HCT116 (cell line): ENCODE measurements at regions not wholly inside any gene's neighbourhood (a gene's known extent, or its start where the extent isn't known, plus 50 kb on each side); places are given as distances from the start of the nearest gene placed in this dataset.

Experiments
- ATAC-seq: fragments of 200-7000 bp; cut with Tn5 transposase; 2 replicates; pipeline ENCODE4 v1.9.1; 2020; ENCODE audit warnings: mild to moderate bottlenecking, moderate library complexity
- BruUV-seq: library from RNA; stranded (reverse); fragments of 400-500 nt; replicated peaks from 2 replicates; lab custom pipeline; 2021; lab: Mats Ljungman, UMichigan
- CTCF ChIA-PET: fragments of 300-600 bp; sonication (Branson Sonifier 250); formaldehyde crosslinking; loops from one replicate; lab custom pipeline; 2021; ENCODE audit warnings: antibody characterized with exemption; lab: Charles Lee
- POLR2A ChIA-PET: fragments of 300-600, 350-600 bp; sonication (Branson Sonifier 250); formaldehyde crosslinking; loops from one replicate; lab custom pipeline; 2021; ENCODE audit warnings: antibody characterized with exemption; lab: Charles Lee
- RAD21 ChIA-PET, 2 experiments: fragments of 300-600 bp; sonication (Branson Sonifier 250); formaldehyde crosslinking; loops; one replicate each; lab custom pipeline; 2023; ENCODE audit warnings: low total read pairs in 2 of 2; ENCODE audit not compliant: uncharacterized antibody in 2 of 2, unreplicated experiment in 2 of 2, low non-redundant PET in 1 of 2; lab: Charles Lee
- DNase-seq: peaks from one replicate; pipeline ENCODE4 v3.0.0-alpha.2; 2010; ENCODE audit warnings: low read depth, low spot score
- H2AFZ ChIP-seq: fragments of 200-600 bp; shearing (Covaris generic), sonication (generic); 2 replicates; pipeline ENCODE4 v1.6.1; 2017; ENCODE audit warnings: low read depth, mixed run types, mixed read lengths, antibody characterized with exemption, low read length; ENCODE audit not compliant: poor library complexity, severe bottlenecking
- H3K27ac ChIP-seq: 2 replicates; pipeline ENCODE4 v1.5.1; 2012; ENCODE audit warnings: low read depth, low read length
- H3K27me3 ChIP-seq: fragments of 200-600 bp; sonication (generic); 2 replicates; pipeline ENCODE4 v1.6.1; 2016; ENCODE audit warnings: mixed run types, low read length, mixed read lengths; ENCODE audit not compliant: insufficient read depth
- H3K36me3 ChIP-seq, 2 experiments: fragments of 200-500 bp in 1 of 2; fragments of 200-600 bp in 1 of 2; sonication (Bioruptor generic) in 1 of 2; sonication (generic) in 1 of 2; 2 replicates each; pipeline versions ENCODE4 v1.5.1 to v1.6.1; 2014 to 2016; ENCODE audit warnings: low read length in 2 of 2, inconsistent platforms in 1 of 2, mixed read lengths in 1 of 2, mixed run types in 1 of 2; ENCODE audit not compliant: insufficient read depth in 2 of 2, control insufficient read depth in 1 of 2
- H3K4me1 ChIP-seq, 2 experiments: fragments of 200-600 bp in 1 of 2; sonication (generic) in 1 of 2; 2 replicates each; pipeline versions ENCODE4 v1.5.1 to v1.6.1; 2012 to 2017; ENCODE audit warnings: low read length in 2 of 2, inconsistent platforms in 1 of 2, mild to moderate bottlenecking in 1 of 2, mixed read lengths in 1 of 2, mixed run types in 1 of 2, moderate library complexity in 1 of 2; ENCODE audit not compliant: insufficient read depth in 2 of 2, control insufficient read depth in 1 of 2
- H3K4me2 ChIP-seq: fragments of 200-600 bp; sonication (generic); 2 replicates; pipeline ENCODE4 v1.6.1; 2017; ENCODE audit warnings: mixed run types, low read length, mixed read lengths
- H3K4me3 ChIP-seq, 2 experiments: fragments of 200-600 bp in 1 of 2; sonication (generic) in 1 of 2; replicated peaks in 1 of 2; 2 replicates each; pipeline ENCODE4 v1.5.1; 2011 to 2016; ENCODE audit warnings: low read length in 2 of 2, control low read depth in 1 of 2, low read depth in 1 of 2, mild to moderate bottlenecking in 1 of 2, mixed read lengths in 1 of 2, mixed run types in 1 of 2
- H3K79me2 ChIP-seq: fragments of 200-600 bp; sonication (generic); 2 replicates; pipeline ENCODE4 v1.6.1; 2017; ENCODE audit warnings: mild to moderate bottlenecking, mixed run types, low read length, moderate library complexity, mixed read lengths; ENCODE audit not compliant: insufficient read depth
- H3K9ac ChIP-seq: fragments of 200-600 bp; sonication (generic); 2 replicates; pipeline ENCODE4 v1.6.1; 2016; ENCODE audit warnings: low read length, mixed read lengths
- H3K9me2 ChIP-seq: fragments of 200-600 bp; sonication (generic), shearing (Covaris generic); 2 replicates; pipeline ENCODE4 v1.6.1; 2017; ENCODE audit warnings: mixed run types, mild to moderate bottlenecking, moderate library complexity; ENCODE audit not compliant: insufficient read depth
- H3K9me3 ChIP-seq, 2 experiments: fragments of 200-500 bp in 1 of 2; fragments of 200-600 bp in 1 of 2; sonication (Bioruptor generic) in 1 of 2; sonication (generic) in 1 of 2; 2 replicates each; pipeline ENCODE4 v1.6.1; 2014 to 2017; ENCODE audit warnings: low read length in 2 of 2, mixed read lengths in 2 of 2, inconsistent platforms in 1 of 2, low read depth in 1 of 2, mild to moderate bottlenecking in 1 of 2, mixed run types in 1 of 2, moderate library complexity in 1 of 2; ENCODE audit not compliant: control insufficient read depth in 1 of 2, insufficient read depth in 1 of 2
- H4K20me1 ChIP-seq: fragments of 200-600 bp; sonication (generic), shearing (Covaris generic); 2 replicates; pipeline ENCODE4 v1.6.1; 2017; ENCODE audit warnings: mixed run types, mild to moderate bottlenecking, moderate library complexity; ENCODE audit not compliant: insufficient read depth
- CBX3 ChIP-seq: IDR thresholded peaks from 2 replicates; pipeline ENCODE4 v1.6.1; 2012; ENCODE audit warnings: low read depth
- CTCF ChIP-seq, 3 experiments: fragments of 200-600 bp in 1 of 3; sonication (generic) in 1 of 3; IDR thresholded peaks in 2 of 3; conservative IDR thresholded peaks in 1 of 3; 2 replicates each; pipeline ENCODE4 v1.5.1; 2012 to 2017; ENCODE audit warnings: low read depth in 2 of 3, low read length in 2 of 3, antibody characterized with exemption in 1 of 3, borderline replicate concordance in 1 of 3, control low read depth in 1 of 3, mild to moderate bottlenecking in 1 of 3, mixed read lengths in 1 of 3, mixed run types in 1 of 3, moderate library complexity in 1 of 3; ENCODE audit not compliant: insufficient read depth in 1 of 3
- EGR1 ChIP-seq: IDR thresholded peaks from 2 replicates; pipeline ENCODE4 v1.6.1; 2012; ENCODE audit warnings: low read depth
- ELF1 ChIP-seq: IDR thresholded peaks from 2 replicates; pipeline ENCODE4 v1.6.1; 2012; ENCODE audit warnings: low read depth, borderline replicate concordance
- RAD21 ChIP-seq: IDR thresholded peaks from 2 replicates; pipeline ENCODE4 v1.6.1; 2012; ENCODE audit warnings: low read depth, mild to moderate bottlenecking
- SIN3A ChIP-seq: IDR thresholded peaks from 2 replicates; pipeline ENCODE4 v1.6.1; 2012; ENCODE audit warnings: low read depth
- SP1 ChIP-seq: IDR thresholded peaks from 2 replicates; pipeline ENCODE4 v1.6.1; 2012; ENCODE audit warnings: low read depth
- ZBTB33 ChIP-seq: IDR thresholded peaks from 2 replicates; pipeline ENCODE4 v1.6.1; 2011; ENCODE audit warnings: mild to moderate bottlenecking, low read length, moderate library complexity; ENCODE audit not compliant: insufficient replicate concordance; ENCODE audit errors: extremely low read depth
- ZFX ChIP-seq: fragments of 450-650 bp; IDR thresholded peaks from 2 replicates; pipeline ENCODE4 v1.6.1; 2017
- ZNF274 ChIP-seq: fragments of 200-500 bp; sonication (Bioruptor generic); IDR thresholded peaks from 2 replicates; pipeline ENCODE4 v1.6.1; 2014; ENCODE audit warnings: mild to moderate bottlenecking, low read depth, low read length, inconsistent platforms
- intact Hi-C: fragments of 100-400 bp; cut with micrococcal nuclease; formaldehyde crosslinking; loops from 2 replicates; pipeline ENCODE4 v1.10.0; 2022
- TF ChIP-seq, protein P1 (sequence below): IDR thresholded peaks from 2 replicates; pipeline ENCODE4 v1.6.1; 2012; ENCODE audit warnings: low read depth

DNA sequence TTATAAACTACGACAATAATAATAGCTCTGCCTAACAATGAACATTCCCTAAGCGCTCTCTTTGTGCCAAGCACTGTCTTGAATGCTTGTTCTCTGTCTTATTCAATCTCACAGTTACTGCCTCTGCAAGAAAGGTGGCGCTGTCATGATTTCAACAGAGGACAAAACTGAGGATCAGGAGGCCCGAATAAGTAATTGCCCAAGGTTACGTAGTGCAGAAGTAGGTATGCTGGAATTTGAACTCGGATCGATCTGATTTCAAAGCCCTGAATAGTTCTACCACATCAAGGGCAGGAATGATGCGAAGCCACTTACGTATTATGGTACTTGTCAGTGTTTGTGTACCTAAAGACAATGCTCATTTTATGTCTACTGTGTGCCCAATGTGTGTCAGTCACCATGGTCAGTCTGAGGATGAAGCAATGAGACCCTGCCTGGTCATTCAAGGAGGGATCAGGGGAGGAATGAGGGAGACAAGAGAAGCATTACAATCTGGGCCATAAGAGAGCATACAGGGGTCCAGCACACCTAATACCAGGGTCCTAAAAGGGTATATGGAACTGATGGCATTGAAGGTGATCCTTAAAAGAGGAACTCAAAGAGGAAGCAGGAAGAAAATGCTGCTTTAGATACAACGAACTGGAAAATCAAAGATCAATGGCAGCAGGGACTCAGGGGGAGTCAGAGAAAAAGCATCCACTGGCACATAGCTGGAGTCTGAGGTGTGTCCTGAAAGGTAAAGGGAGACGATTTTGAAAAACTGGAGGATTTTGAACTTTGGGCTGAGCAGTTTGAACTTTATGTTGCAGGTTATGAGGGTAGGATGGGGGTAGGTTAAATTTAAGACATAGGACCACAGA lies 389.2 kb downstream of the PLPP3 start:
- ChIA-PET CTCF (no interaction called here), RAD21 (no interaction called here), POLR2A (no interaction called here)
- Histone ChIP-seq H4K20me1 (no peaks in the 10 kb centered on the region), H3K9me2 (no peaks in the 10 kb centered on the region), H3K79me2 (no peaks in the 10 kb centered on the region), H3K4me1 (no peaks in the 10 kb centered on the region), H3K9me3 (no peaks in the 10 kb centered on the region), H3K36me3 (no peaks in the 10 kb centered on the region), H3K4me2 (no peak overlapping the region), H3K27me3 (no peaks in the 10 kb centered on the region), H2AFZ (no peak overlapping the region), H3K27ac (no peak overlapping the region), H3K9ac (no peak overlapping the region), H3K4me3 (no peak overlapping the region)
- TF ChIP-seq CTCF (IDR thresholded peaks at IDR 0.05 in 2 of 3, conservative IDR thresholded peaks at IDR 0.05 in 1 of 3; ENCODE audit: borderline replicate concordance in 1 of 3, insufficient read depth in 1 of 3, low read depth in 2 of 3, low read length in 2 of 3) (peak; percentile 12 to 60 (median 54); a peak in 4 of 6 replicates), EGR1 (no peak), ZBTB33 (no peak), ELF1 (no peak), CBX3 (no peak), SIN3A (no peak), SP1 (no peak), RAD21 (peak; percentile 32; the same call in 1 of the 2 replicates), ZNF274 (no peak), ZFX (no peak)
- TF ChIP-seq, protein P1, sequence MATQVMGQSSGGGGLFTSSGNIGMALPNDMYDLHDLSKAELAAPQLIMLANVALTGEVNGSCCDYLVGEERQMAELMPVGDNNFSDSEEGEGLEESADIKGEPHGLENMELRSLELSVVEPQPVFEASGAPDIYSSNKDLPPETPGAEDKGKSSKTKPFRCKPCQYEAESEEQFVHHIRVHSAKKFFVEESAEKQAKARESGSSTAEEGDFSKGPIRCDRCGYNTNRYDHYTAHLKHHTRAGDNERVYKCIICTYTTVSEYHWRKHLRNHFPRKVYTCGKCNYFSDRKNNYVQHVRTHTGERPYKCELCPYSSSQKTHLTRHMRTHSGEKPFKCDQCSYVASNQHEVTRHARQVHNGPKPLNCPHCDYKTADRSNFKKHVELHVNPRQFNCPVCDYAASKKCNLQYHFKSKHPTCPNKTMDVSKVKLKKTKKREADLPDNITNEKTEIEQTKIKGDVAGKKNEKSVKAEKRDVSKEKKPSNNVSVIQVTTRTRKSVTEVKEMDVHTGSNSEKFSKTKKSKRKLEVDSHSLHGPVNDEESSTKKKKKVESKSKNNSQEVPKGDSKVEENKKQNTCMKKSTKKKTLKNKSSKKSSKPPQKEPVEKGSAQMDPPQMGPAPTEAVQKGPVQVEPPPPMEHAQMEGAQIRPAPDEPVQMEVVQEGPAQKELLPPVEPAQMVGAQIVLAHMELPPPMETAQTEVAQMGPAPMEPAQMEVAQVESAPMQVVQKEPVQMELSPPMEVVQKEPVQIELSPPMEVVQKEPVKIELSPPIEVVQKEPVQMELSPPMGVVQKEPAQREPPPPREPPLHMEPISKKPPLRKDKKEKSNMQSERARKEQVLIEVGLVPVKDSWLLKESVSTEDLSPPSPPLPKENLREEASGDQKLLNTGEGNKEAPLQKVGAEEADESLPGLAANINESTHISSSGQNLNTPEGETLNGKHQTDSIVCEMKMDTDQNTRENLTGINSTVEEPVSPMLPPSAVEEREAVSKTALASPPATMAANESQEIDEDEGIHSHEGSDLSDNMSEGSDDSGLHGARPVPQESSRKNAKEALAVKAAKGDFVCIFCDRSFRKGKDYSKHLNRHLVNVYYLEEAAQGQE = no peak
- intact Hi-C loops = loop anchor here (10.0 kb wide), 1 partner anchor 385 kb away; the partner anchor contains the start of gene PLPP3
- no TSS peak for BruUV-seq
- ATAC-seq (peak; percentile 67), DNase-seq (peak; percentile 6)
